Memory B cell (primary cell): ENCODE measurements at regions not wholly inside any gene's neighbourhood (a gene's known extent, or its start where the extent isn't known, plus 50 kb on each side); places are given as distances from the start of the nearest gene placed in this dataset.
"Not testable (repeated sequence)": the region's sequence is repeated elsewhere in the genome, so short reads cannot be mapped to it uniquely, and the experiment has no call there.

Experiments used
- ATAC-seq: fragments of 150-1000 bp; cut with Tn5 transposase; 2 replicates; pipeline ENCODE4 v1.10.0; 2021; ENCODE audit warnings: low read depth, mild to moderate bottlenecking, moderate library complexity
- DNase-seq, 2 donors: peaks; one replicate each; pipeline ENCODE4 v3.0.0; 2022; ENCODE audit warnings: low spot score in 2 of 2
- H3K27ac Mint-ChIP-seq: one replicate; pipeline ENCODE4 v1.8.0; 2022; ENCODE audit warnings: mild to moderate bottlenecking, moderate library complexity, mixed read lengths
- H3K27me3 Mint-ChIP-seq: one replicate; pipeline ENCODE4 v1.8.0; 2022; ENCODE audit warnings: mixed read lengths
- H3K36me3 Mint-ChIP-seq: one replicate; pipeline ENCODE4 v1.8.0; 2022; ENCODE audit warnings: mild to moderate bottlenecking, mixed read lengths
- H3K4me1 Mint-ChIP-seq: one replicate; pipeline ENCODE4 v1.8.0; 2022; ENCODE audit warnings: mixed read lengths
- H3K4me3 Mint-ChIP-seq: one replicate; pipeline ENCODE4 v1.8.0; 2022; ENCODE audit warnings: mild to moderate bottlenecking, moderate library complexity, mixed read lengths
- H3K9me3 Mint-ChIP-seq: one replicate; pipeline ENCODE4 v1.8.0; 2022; ENCODE audit warnings: mixed read lengths

DNA sequence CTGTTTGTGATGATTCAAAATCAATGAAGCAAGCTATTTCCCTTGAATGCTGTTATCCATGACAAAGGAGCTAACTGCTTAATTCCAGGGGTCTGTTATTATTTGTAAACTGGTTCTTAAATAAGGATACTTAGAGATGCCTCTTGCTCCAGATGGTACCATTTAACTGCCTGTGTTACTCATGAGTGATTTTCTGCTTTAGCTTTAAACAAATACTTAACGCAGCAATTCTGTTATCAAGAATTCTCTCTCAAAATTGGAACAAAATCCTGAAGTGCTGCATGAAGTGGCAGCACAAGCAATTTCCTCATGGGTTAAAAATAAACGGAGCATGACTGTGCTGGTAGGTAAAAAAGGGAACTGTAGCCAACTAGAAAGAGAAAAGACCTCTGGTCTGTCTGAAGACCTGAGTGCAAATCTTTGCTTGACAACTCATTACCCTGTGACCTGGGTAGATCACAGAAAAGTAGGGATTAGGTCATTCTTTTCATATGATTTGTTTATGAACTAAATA, 62.5 kb upstream of the GBE1 start:
- peak; percentile 94 for ATAC-seq
- Mint-ChIP-seq H3K36me3 (no peaks in the 10 kb centered on the region), H3K4me3 (no peak overlapping the region), H3K4me1 (peaks cover 3% of the 10 kb centered on the region), H3K27me3 (peaks cover 1% of the 10 kb centered on the region), H3K27ac (no peak overlapping the region), H3K9me3 (peaks cover 7% of the 10 kb centered on the region)
- peak in 1 of 2 donors; percentile 3 for DNase-seq

DNA sequence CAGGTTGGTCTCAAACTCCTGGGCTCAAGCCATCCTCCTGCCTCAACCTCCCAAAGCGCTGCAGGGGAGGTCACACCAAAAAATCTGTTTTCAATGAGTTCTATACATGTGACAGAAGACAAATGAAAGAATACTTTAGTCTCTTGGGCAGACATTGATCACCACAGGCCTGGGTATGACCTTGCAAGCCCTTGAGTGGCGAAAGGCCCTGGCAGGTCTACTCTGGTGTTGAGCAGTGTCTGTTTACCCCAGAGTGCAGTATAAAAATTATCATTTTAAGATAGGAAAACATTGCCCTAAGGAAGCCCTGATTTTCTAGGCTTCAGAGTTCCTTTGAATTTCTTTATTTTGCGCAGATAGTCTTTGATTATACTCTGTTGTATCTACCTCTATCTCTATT, 61.6 kb upstream of the GBE1 start:
- Mint-ChIP-seq H3K4me3 (no peak overlapping the region), H3K27ac (no peak overlapping the region), H3K36me3 (no peaks in the 10 kb centered on the region), H3K27me3 (peaks cover 1% of the 10 kb centered on the region), H3K4me1 (peaks cover 3% of the 10 kb centered on the region), H3K9me3 (peaks cover 7% of the 10 kb centered on the region)
- no peak for ATAC-seq
- no peak for DNase-seq

DNA sequence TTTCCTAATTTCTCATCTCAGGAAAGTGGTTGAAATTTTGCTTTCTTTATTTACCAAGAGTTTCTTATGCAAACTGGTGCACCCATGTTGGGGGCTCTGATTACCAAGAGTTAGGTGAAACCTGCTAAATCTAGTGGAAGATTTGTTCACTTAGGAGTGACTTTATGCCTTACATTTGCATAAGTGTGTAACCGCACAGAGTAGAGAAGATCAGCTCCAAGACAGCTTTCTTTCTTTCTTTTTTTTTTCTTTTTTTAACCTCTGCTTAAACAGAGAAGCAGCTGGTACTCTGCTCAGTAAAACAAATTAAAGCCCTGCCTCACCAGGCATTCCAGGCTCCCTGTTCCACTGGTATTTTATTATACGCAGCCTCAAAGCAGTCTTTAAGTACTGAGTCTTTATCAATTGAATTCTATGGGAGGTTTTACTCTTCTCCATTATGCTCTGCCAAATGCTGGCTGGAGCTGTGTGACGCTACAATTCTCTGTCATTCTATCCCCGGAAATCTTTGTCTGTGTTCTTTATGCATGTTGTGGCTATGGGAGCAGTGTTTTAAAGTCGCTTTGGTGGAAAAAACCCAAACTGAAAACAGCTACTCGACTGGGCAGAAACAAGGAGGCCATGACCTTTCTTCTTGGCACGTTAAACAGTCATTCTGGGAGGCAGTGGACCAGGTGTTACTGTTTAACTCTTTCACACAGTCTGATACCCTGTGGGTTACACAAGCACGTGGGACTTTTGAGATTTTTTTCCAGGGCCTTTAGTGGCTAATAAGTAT, 55.2 kb upstream of the GBE1 start:
- Mint-ChIP-seq H3K4me3 (no peak overlapping the region), H3K27ac (peak overlapping the region; percentile 51), H3K4me1 (no peaks in the 10 kb centered on the region), H3K9me3 (peaks cover 7% of the 10 kb centered on the region), H3K36me3 (no peaks in the 10 kb centered on the region), H3K27me3 (peaks cover 3% of the 10 kb centered on the region)
- DNase-seq, result no peak
- ATAC-seq, result no peak

DNA sequence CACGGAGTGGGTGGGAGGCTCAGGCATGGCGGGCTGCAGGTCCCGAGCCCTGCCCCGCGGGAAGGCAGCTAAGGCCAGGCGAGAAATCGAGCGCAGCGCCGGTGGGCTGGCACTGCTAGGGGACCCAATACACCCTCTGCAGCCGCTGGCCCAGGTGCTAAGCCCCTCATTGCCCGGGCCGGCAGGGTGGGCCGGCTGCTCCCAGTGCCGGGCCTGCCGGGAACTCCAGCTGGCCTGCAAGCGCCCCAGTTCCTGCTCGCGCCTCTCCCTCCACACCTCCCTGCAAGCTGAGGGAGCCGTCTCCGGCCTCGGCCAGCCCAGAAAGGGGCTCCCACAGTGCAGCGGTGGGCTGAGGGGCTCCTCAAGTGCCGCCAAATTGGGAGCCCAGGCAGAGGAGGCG, 50.7 kb upstream of the GBE1 start:
- ATAC-seq, H3K27ac Mint-ChIP-seq, DNase-seq, H3K9me3 Mint-ChIP-seq, H3K4me1 Mint-ChIP-seq, H3K4me3 Mint-ChIP-seq, H3K36me3 Mint-ChIP-seq, H3K27me3 Mint-ChIP-seq: not testable (repeated sequence)
